Neural cell (in vitro differentiated cells): ENCODE measurements at regions not wholly inside any gene's neighbourhood (a gene's known extent, or its start where the extent isn't known, plus 50 kb on each side); places are given as distances from the start of the nearest gene placed in this dataset.

Experiments used
- EZH2 ChIP-seq: fragments of 200-600, 300-800 bp; shearing (Covaris generic), sonication (generic); IDR thresholded peaks from 2 replicates; pipeline ENCODE4 v1.6.1; 2014; ENCODE audit warnings: antibody characterized with exemption, low read length, borderline replicate concordance, mild to moderate bottlenecking; ENCODE audit not compliant: insufficient read depth, poor library complexity, severe bottlenecking
- POLR2AphosphoS5 ChIP-seq: IDR thresholded peaks from 2 replicates; pipeline ENCODE4 v1.6.1; 2012
- SMC3 ChIP-seq: fragments of 450-650 bp; conservative IDR thresholded peaks from 2 replicates; pipeline ENCODE4 v1.6.1; 2014; ENCODE audit warnings: antibody characterized with exemption, mild to moderate bottlenecking, moderate library complexity; ENCODE audit not compliant: poor library complexity
- TAF1 ChIP-seq: IDR thresholded peaks from 2 replicates; pipeline ENCODE4 v1.6.1; 2012; ENCODE audit warnings: low read depth
- TF ChIP-seq, protein P1 (sequence below): fragments of 450-650 bp; IDR thresholded peaks from 2 replicates; pipeline ENCODE4 v1.5.1; 2014; ENCODE audit warnings: antibody characterized with exemption, mild to moderate bottlenecking, moderate library complexity; ENCODE audit not compliant: poor library complexity, severe bottlenecking
- TF ChIP-seq, protein P2 (sequence below): IDR thresholded peaks from 2 replicates; pipeline ENCODE4 v1.6.1; 2012; ENCODE audit warnings: borderline replicate concordance

DNA sequence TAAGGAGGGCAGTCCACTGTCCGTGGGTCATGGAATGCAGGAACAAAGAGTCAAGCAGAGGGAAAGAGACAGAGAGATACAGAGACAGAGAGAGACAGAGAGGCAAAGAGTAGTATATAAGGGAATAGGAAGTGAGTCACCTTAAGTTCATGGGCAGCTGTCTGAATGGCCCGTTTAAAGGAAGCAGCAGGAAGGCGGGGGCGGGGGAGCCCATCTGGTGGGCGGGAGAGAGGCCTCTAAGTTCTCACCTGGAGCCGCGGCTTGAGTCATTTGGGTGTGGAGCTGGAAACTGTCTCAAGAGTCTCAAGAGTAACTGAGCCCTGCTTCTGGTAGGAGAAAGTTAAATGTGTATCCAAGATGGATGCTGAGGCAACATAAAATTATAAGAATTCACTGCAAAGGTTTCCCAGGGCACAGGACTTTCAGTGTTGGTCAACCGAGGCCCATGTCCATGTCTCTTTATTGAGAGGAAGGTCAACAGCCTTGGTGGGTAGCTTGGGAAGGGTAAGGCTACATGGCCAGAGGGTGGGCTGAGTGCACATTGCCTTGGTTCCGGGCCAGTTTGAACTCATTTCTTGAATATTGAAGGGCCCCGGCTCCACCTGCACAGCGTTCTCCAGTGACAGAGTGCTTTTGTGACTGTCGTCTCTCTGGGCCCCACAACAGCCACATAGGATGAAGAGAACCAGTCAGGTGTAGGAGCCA, 85.5 kb upstream of the CACUL1 start:
- TF ChIP-seq, protein P1, sequence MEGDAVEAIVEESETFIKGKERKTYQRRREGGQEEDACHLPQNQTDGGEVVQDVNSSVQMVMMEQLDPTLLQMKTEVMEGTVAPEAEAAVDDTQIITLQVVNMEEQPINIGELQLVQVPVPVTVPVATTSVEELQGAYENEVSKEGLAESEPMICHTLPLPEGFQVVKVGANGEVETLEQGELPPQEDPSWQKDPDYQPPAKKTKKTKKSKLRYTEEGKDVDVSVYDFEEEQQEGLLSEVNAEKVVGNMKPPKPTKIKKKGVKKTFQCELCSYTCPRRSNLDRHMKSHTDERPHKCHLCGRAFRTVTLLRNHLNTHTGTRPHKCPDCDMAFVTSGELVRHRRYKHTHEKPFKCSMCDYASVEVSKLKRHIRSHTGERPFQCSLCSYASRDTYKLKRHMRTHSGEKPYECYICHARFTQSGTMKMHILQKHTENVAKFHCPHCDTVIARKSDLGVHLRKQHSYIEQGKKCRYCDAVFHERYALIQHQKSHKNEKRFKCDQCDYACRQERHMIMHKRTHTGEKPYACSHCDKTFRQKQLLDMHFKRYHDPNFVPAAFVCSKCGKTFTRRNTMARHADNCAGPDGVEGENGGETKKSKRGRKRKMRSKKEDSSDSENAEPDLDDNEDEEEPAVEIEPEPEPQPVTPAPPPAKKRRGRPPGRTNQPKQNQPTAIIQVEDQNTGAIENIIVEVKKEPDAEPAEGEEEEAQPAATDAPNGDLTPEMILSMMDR: no peak
- TF ChIP-seq EZH2 (no peak), POLR2AphosphoS5 (no peak), TAF1 (no peak), SMC3 (no peak)
- TF ChIP-seq, protein P2, sequence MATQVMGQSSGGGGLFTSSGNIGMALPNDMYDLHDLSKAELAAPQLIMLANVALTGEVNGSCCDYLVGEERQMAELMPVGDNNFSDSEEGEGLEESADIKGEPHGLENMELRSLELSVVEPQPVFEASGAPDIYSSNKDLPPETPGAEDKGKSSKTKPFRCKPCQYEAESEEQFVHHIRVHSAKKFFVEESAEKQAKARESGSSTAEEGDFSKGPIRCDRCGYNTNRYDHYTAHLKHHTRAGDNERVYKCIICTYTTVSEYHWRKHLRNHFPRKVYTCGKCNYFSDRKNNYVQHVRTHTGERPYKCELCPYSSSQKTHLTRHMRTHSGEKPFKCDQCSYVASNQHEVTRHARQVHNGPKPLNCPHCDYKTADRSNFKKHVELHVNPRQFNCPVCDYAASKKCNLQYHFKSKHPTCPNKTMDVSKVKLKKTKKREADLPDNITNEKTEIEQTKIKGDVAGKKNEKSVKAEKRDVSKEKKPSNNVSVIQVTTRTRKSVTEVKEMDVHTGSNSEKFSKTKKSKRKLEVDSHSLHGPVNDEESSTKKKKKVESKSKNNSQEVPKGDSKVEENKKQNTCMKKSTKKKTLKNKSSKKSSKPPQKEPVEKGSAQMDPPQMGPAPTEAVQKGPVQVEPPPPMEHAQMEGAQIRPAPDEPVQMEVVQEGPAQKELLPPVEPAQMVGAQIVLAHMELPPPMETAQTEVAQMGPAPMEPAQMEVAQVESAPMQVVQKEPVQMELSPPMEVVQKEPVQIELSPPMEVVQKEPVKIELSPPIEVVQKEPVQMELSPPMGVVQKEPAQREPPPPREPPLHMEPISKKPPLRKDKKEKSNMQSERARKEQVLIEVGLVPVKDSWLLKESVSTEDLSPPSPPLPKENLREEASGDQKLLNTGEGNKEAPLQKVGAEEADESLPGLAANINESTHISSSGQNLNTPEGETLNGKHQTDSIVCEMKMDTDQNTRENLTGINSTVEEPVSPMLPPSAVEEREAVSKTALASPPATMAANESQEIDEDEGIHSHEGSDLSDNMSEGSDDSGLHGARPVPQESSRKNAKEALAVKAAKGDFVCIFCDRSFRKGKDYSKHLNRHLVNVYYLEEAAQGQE: no peak
